ENCODE measurements at regions not wholly inside any gene's neighbourhood (a gene's known extent, or its start where the extent isn't known, plus 50 kb on each side); places are given as distances from the start of the nearest gene placed in this dataset.
"Not testable (repeated sequence)": the region's sequence is repeated elsewhere in the genome, so short reads cannot be mapped to it uniquely, and the experiment has no call there.

DNA sequence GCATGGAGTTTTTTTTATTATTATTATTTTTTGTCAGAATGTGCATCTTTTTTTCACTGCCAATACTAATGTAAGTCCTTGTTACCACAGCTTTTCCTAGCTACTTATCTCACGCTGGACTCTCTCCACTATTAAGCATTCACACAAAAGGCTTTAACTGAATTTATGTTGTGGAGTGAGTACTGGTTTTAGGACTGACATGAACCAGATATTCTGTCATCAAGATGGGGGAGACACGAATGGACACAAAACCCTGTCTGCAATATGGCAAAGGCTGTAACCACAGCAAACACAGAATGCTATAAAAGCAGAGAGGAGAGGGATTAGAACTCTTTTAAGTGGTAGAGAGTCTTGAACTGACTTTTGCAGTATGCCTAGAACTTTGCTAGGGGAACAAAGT, 592.2 kb upstream of the TBL1XR1 start:
- no peak for DNase-seq

DNA sequence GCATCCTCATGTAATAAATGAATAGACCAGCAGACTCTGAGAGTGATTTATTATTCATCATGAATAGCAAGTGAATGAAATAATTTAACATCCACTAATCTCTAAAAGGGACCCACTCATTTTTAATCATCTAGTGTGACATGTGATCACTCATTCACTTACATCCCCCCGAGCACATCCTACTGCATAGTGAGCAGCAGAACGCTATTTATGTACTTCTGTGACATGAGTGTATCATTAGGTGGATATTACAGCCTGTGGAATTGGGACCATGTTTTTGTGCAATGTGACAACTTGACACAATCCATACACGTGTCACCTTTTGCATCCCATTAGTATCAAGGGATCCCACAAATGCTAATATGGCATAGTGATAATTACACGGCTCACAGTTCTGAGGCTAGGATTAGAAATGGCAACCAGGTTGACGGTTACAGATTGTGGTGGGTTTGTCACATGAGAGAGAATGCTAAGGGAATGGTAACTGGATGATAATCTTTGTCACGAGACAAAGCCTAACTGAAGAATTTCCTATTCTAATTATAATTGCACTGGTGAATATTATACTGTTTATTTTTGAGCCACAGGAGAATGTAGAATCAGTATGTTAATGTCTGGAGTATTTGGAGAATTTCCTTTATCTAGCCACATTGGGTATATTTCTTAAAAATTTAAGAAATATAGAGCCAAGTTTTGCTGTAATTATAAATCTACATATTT, 595.2 kb upstream of the TBL1XR1 start:
- no peak for DNase-seq

GRCh38 chr3:177793451-177793850, 596.2 kb upstream of the TBL1XR1 start:
- no peak for DNase-seq

GRCh38 chr3:177795216-177795615, 597.9 kb upstream of the TBL1XR1 start:
- DNase-seq, result no peak

GRCh38 chr3:177795859-177796258, 598.6 kb upstream of the TBL1XR1 start:
- no peak for DNase-seq

GRCh38 chr3:177800147-177800546, 602.9 kb upstream of the TBL1XR1 start:
- DNase-seq, result not testable (repeated sequence)

GRCh38 chr3:177800561-177800960, 603.3 kb upstream of the TBL1XR1 start:
- no peak for DNase-seq

GRCh38 chr3:177802151-177802900, 605.0 kb upstream of the TBL1XR1 start:
- DNase-seq, result no peak

DNA sequence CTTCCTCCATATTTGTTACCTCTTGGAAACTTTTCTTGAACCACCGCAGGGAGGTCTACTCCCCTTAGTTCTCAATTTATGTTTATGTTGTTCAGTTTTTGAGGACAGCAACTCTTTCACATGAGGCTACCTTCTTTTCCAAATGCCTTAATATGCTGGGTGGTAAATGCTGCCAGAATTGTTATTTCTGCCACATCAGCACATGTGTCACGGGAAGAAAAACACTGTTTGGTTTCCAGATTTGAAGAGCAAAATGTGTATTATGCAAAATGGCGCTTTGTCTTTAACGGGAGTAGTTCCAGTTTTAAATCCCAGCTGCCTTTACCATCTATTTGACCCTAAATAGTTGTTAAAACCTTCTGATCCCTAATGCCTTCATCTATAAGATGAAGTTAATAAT, 606.2 kb upstream of the TBL1XR1 start:
- no peak for DNase-seq

DNA sequence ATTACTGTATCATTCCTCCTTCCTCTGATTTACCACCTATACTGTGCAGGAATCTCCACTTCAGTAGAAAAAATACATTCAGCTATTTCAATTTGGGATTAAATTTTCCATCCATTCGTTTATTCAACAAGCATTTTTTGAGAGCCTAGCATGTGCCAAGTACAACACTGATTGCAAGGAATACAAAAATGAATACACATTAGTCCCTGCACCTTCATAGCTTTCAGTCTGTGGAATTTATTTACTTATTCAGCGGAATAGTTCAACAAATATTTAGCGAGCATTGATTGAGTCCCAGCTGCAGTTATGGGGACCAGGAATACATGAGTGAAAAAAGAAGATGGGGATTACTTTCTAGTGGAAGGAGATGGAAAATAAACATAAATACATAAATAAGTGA, 606.8 kb upstream of the TBL1XR1 start:
- no peak for DNase-seq

GRCh38 chr3:177804646-177805045, 607.4 kb upstream of the TBL1XR1 start:
- DNase-seq, result no peak

GRCh38 chr3:177807150-177807875, 610.0 kb upstream of the TBL1XR1 start:
- DNase-seq, result no peak

- not testable (repeated sequence) for DNase-seq
Observed at GRCh38 chr3:177808928-177809478, 611.7 kb upstream of the TBL1XR1 start.

DNA sequence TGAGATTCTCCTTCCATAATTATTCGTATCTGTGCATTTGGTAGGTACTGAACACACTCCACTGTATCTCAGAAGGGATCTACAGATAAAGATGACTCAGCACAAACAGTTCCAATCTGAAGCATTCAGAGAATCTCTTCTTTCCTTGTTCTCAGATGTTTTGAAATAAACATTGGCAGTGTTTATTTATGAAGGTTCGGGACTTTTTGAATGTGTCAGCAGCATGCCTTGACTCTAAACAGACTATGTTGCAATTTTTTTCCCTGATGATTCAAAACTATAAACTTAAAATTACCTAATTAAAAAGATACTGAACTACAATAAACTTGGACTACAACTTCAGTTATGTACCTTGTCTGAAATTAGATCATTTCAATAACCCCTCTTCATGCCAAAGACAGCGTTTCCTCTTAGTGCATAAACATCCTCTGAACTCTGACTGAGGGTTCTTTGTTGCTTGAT, 612.9 kb upstream of the TBL1XR1 start:
- no peak for DNase-seq

DNA sequence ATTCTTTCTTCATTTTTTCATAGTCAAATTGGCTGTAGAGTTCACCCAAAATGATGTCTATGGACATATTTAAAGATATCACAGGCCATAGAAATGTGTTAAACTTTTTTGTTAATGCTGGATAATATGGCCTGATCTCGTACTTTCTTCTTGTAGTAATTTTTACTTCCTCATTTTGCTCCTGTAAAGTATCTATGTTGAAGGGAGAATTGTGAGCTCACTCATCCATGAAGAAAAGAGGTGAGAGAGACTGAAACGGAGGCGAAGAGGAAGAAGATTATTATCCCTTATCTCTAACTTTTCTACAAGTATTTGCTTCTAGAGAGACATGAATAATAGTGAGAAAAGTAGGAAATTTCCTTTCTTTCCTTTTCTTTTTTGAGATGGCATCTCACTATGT, 613.8 kb upstream of the TBL1XR1 start:
- no peak for DNase-seq

DNA sequence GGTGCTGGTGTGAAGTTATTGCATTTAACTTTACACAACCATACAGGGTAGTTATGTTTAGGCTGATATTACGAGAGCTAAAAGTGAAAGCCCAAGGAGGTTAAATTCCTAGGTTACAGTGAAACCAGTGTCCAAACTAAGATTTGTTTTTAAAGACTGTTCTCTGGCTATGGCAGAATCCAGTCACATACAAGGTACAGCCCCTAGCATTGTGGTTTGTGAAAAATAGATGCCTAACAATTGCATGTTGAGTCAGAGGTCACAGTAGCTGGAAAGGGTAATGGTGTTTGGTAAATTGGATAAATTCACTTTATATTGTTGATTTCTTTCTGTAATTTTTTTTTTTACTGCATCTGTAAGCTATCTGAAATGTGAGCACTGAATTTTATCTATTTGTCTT, 614.6 kb upstream of the TBL1XR1 start:
- no peak for DNase-seq

GRCh38 chr3:177812492-177812891, 615.2 kb upstream of the TBL1XR1 start:
- no peak for DNase-seq

DNA sequence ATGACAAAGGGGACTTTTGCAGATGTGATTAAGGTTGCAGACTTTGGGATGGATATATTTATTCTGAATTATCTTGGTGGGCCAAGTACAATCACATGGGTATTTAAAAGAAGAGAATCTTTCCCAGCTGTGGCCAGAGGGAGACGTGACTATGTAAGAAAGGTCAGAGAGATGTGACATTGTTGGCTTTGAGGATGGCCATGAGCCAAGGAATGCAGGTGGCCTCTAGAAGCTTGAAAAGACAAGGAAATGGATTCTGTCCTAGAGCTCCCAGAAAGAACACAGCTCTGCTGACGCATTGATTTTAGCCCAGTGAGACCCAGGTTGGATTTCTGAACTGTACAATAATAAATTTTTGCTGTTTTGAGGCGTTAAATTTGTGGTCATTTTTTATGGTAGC, 616.0 kb upstream of the TBL1XR1 start:
- DNase-seq, result no peak

GRCh38 chr3:177816667-177817208, 619.5 kb upstream of the TBL1XR1 start:
- no peak for DNase-seq

GRCh38 chr3:177817751-177818150, 620.5 kb upstream of the TBL1XR1 start:
- DNase-seq, result no peak

DNA sequence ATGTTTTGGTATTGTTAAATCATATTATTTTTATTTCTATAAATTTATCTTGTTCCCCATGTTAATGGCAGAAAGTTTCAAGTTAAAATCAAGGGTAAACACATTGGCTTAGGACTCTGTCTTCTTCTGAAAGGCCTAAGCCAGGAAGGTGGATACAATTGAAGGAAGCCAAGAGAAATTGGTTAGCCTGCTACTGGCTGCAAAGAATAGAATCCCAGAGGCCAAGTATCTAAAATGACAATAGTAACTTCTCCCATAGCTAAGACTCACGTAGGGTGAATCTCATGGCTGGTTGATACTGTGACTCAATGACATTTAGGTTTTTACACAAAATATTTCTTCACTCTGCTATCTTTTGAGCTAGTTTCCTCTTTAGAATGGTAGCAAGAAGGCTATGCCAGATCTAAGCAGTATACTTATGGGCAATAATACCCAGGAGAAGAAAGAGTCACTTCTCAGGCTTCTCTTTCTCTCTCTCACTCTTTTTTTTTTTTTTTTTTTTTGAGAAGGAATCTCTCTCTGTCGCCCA, 621.5 kb upstream of the TBL1XR1 start:
- DNase-seq, result no peak

DNA sequence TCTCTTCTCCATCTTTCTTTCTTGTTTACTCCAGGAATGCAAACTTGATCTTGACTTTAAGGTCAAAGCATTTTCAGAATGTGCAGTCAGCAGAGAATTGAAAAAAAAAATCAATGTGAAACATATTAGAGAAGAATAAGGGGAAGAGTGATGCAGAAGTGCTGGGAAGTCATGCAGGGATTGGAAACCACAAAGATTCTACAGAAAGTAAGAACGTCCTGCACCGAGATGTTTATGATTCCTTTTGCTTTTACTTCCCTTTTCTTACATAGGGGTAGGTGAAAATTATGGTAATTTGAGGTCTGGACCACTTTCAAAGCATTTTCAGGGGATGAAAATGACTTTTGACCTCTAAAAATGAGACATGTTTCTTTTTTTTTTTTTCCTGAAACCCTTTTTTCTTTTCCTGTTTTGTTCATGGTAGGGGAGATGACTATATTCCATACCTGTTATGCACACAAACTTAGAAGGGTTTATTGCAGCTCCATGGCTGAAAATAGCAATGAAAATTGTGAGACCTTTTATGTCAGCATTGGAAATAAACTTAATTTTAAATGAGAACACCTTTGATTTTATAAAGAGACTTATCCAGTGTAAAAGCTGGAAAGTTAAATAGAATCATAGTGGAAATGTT, 623.5 kb upstream of the TBL1XR1 start:
- DNase-seq, result no peak
